BLaER1 treated with 17β-estradiol and CSF1 and Interleukin-3, amounts not matched to agents 10 nM and 100 nM (cell line): ENCODE measurements at regions not wholly inside any gene's neighbourhood (a gene's known extent, or its start where the extent isn't known, plus 50 kb on each side); places are given as distances from the start of the nearest gene placed in this dataset.

Experiments
- H3K27ac ChIP-seq, 11 experiments: shearing (Covaris generic); formaldehyde crosslinking; 2 replicates each; pipeline ENCODE4 v1.8.1; 2022
- H3K27me3 ChIP-seq, 11 experiments: shearing (Covaris generic); formaldehyde crosslinking; 2 replicates each; pipeline ENCODE4 v1.8.1; 2022
- H3K36me3 ChIP-seq, 11 experiments: shearing (Covaris generic); formaldehyde crosslinking; 2 replicates each; pipeline ENCODE4 v1.8.1; 2022
- H3K4me1 ChIP-seq, 10 experiments: shearing (Covaris generic); formaldehyde crosslinking; 2 replicates each; pipeline ENCODE4 v1.8.1; 2022
- H3K4me2 ChIP-seq, 11 experiments: shearing (Covaris generic); formaldehyde crosslinking; 2 replicates each; pipeline ENCODE4 v1.8.1; 2022
- H3K4me3 ChIP-seq, 10 experiments: shearing (Covaris generic); formaldehyde crosslinking; 2 replicates each; pipeline ENCODE4 v1.8.1; 2022
- H3K9ac ChIP-seq, 11 experiments: shearing (Covaris generic); formaldehyde crosslinking; 2 replicates each; pipeline ENCODE4 v1.8.1; 2022
- H3K9me3 ChIP-seq, 11 experiments: shearing (Covaris generic); formaldehyde crosslinking; replicated peaks in 1 of 11; 2 replicates each; pipeline ENCODE4 v1.8.1; 2022
- H4K20me1 ChIP-seq, 11 experiments: shearing (Covaris generic); formaldehyde crosslinking; 2 replicates each; pipeline ENCODE4 v1.8.1; 2022
- Cebpa-rat ChIP-seq, 11 experiments: shearing (Covaris generic); IDR thresholded peaks; 2 replicates each; pipeline ENCODE4 v1.8.1; 2022

GRCh38 chr11:134481135-134481534, 69.1 kb upstream of the B3GAT1 start:
- TF ChIP-seq Cebpa-rat (IDR thresholded peaks at IDR 0.05): no peak
- no peak overlapping the region for H3K4me3 ChIP-seq
- peaks cover 0 to 21% (median 0%) of the 10 kb centered on the region in 11 experiments; a peak in 5 of 22 replicates for H4K20me1 ChIP-seq
- no peaks in the 10 kb centered on the region for H3K36me3 ChIP-seq
- H3K27ac ChIP-seq: no peak overlapping the region
- H3K27me3 ChIP-seq: peaks cover 0 to 8% (median 0%) of the 10 kb centered on the region in 11 experiments; a peak in 3 of 22 replicates
- H3K4me2 ChIP-seq: no peak overlapping the region
- H3K4me1 ChIP-seq: peaks cover 0 to 6% (median 0%) of the 10 kb centered on the region in 10 experiments; a peak in 1 of 20 replicates
- no peaks in the 10 kb centered on the region for H3K9me3 ChIP-seq
- H3K9ac ChIP-seq: no peak overlapping the region

DNA sequence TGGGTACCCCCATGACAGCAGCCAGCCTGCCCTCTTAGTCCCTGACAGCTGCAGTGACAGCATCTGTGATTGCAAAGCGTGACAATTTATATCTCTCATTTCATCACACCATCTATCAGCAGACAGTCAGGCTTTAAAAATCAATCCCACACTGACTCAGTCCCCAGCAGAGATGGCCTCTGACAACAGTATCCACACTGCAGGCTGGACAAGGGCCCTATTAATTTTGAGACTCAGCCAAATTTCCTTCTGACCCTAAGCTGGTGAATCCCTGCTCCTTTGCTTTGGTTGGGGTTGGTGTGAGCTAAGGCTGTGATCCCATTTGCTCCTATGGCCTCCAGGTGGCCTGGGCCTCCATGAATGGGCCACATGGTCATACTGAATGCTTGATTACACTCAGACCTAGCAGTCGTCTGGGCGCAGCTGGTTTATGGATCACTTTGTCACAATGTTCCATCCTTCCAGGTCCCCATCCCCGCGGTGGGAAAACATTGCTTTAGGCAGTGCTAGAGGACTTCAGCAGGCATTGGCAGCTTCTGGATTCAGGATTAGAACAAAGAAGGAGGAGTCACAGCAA, 68.2 kb upstream of the B3GAT1 start:
- H3K4me2 ChIP-seq: no peak overlapping the region
- H3K4me1 ChIP-seq: peaks cover 0 to 6% (median 0%) of the 10 kb centered on the region in 10 experiments; a peak in 2 of 20 replicates
- no peak for TF ChIP-seq Cebpa-rat (IDR thresholded peaks at IDR 0.05)
- H4K20me1 ChIP-seq: peaks cover 0 to 29% (median 0%) of the 10 kb centered on the region in 11 experiments; a peak in 5 of 22 replicates
- no peaks in the 10 kb centered on the region for H3K9me3 ChIP-seq
- no peaks in the 10 kb centered on the region for H3K36me3 ChIP-seq
- no peak overlapping the region for H3K9ac ChIP-seq
- no peak overlapping the region for H3K27ac ChIP-seq
- H3K4me3 ChIP-seq: no peak overlapping the region
- H3K27me3 ChIP-seq: peaks cover 0 to 8% (median 0%) of the 10 kb centered on the region in 11 experiments; a peak in 3 of 22 replicates

GRCh38 chr11:134479206-134480135, 67.4 kb upstream of the B3GAT1 start:
- H3K27me3 ChIP-seq: peaks cover 0 to 8% (median 0%) of the 10 kb centered on the region in 11 experiments; a peak in 3 of 22 replicates
- no peaks in the 10 kb centered on the region for H3K36me3 ChIP-seq
- peak overlapping the region in 1 of 11 experiments; percentile 2; a peak in 1 of 22 replicates for H3K4me2 ChIP-seq
- H3K27ac ChIP-seq: no peak overlapping the region
- peaks cover 0 to 34% (median 0%) of the 10 kb centered on the region in 11 experiments; a peak in 5 of 22 replicates for H4K20me1 ChIP-seq
- no peaks in the 10 kb centered on the region for H3K9me3 ChIP-seq
- H3K4me1 ChIP-seq: peaks cover 0 to 12% (median 0%) of the 10 kb centered on the region in 10 experiments; a peak in 2 of 20 replicates
- TF ChIP-seq Cebpa-rat (IDR thresholded peaks at IDR 0.05): no peak
- H3K9ac ChIP-seq: no peak overlapping the region
- H3K4me3 ChIP-seq: no peak overlapping the region

DNA sequence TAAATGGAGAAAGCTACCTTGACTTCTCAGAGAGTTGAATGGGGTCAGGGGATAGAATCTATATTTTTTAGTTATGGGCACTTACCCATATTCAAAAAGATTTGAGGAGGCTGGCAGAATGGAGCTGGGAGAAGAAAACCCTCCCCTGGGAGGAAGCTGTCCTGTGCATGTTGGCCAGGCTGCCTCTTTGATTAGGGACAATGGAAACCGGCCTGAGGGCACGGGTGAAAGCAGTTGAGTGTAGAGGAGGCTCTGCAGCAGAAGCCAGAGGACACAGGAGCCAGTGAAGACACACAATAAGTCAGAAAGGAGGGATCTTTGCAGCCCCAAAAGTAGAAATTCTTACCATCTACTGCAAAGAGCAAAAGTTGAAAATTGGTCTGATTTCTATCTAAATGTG, 66.6 kb upstream of the B3GAT1 start:
- H4K20me1 ChIP-seq: peaks cover 0 to 42% (median 0%) of the 10 kb centered on the region in 11 experiments; a peak in 5 of 22 replicates
- H3K27me3 ChIP-seq: peaks cover 0 to 8% (median 0%) of the 10 kb centered on the region in 11 experiments; a peak in 3 of 22 replicates
- TF ChIP-seq Cebpa-rat (IDR thresholded peaks at IDR 0.05): no peak
- H3K4me1 ChIP-seq: peaks cover 0 to 12% (median 0%) of the 10 kb centered on the region in 10 experiments; a peak in 2 of 20 replicates
- H3K4me3 ChIP-seq: no peak overlapping the region
- no peaks in the 10 kb centered on the region for H3K9me3 ChIP-seq
- no peak overlapping the region for H3K27ac ChIP-seq
- no peak overlapping the region for H3K4me2 ChIP-seq
- H3K36me3 ChIP-seq: no peaks in the 10 kb centered on the region
- no peak overlapping the region for H3K9ac ChIP-seq

- Histone ChIP-seq H3K27me3 (peaks cover 0 to 8% (median 0%) of the 10 kb centered on the region in 11 experiments; a peak in 3 of 22 replicates), H3K9ac (no peak overlapping the region), H3K4me2 (no peak overlapping the region), H3K4me3 (no peak overlapping the region), H3K36me3 (no peaks in the 10 kb centered on the region), H3K27ac (no peak overlapping the region), H3K9me3 (no peaks in the 10 kb centered on the region), H4K20me1 (peaks cover 0 to 46% (median 0%) of the 10 kb centered on the region in 11 experiments; a peak in 5 of 22 replicates), H3K4me1 (peaks cover 0 to 13% (median 1%) of the 10 kb centered on the region in 10 experiments; a peak in 6 of 20 replicates)
- TF ChIP-seq Cebpa-rat (IDR thresholded peaks at IDR 0.05): no peak
Observed at GRCh38 chr11:134478176-134478575, 66.1 kb upstream of the B3GAT1 start.

DNA sequence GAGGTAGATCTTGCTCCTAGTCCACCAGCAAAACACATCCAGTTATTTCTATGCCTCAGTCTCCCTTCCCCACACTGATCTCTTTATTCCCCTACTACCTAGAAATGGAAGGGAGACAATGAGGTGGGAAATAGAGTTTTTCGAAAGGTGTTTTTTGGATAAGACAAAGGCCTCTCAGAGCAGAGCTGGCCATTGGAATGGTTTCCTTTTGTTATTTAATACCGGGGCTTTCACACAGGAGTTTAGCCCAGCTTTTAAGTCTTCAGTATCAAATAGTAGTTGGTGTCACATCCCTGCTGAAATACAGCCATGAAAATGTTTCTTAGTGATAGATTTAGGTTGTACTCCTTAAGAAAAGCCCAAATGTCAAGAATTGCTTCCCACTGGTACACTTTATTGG, 65.4 kb upstream of the B3GAT1 start:
- Histone ChIP-seq H3K4me2 (no peak overlapping the region), H3K9me3 (no peaks in the 10 kb centered on the region), H3K9ac (no peak overlapping the region), H3K4me3 (no peak overlapping the region), H3K4me1 (peaks cover 0 to 20% (median 8%) of the 10 kb centered on the region in 10 experiments; a peak in 13 of 20 replicates), H3K36me3 (no peaks in the 10 kb centered on the region), H3K27ac (no peak overlapping the region), H4K20me1 (peaks cover 0 to 51% (median 0%) of the 10 kb centered on the region in 11 experiments; a peak in 5 of 22 replicates), H3K27me3 (peaks cover 0 to 8% (median 0%) of the 10 kb centered on the region in 11 experiments; a peak in 3 of 22 replicates)
- no peak for TF ChIP-seq Cebpa-rat (IDR thresholded peaks at IDR 0.05)

GRCh38 chr11:134476435-134477021, 64.5 kb upstream of the B3GAT1 start:
- no peak for TF ChIP-seq Cebpa-rat (IDR thresholded peaks at IDR 0.05)
- Histone ChIP-seq H3K4me3 (no peak overlapping the region), H3K36me3 (no peaks in the 10 kb centered on the region), H3K4me2 (no peak overlapping the region), H3K27me3 (peaks cover 0 to 8% (median 4%) of the 10 kb centered on the region in 11 experiments; a peak in 4 of 22 replicates), H3K4me1 (peaks cover 4 to 30% (median 17%) of the 10 kb centered on the region in 10 experiments; a peak in 19 of 20 replicates), H3K9me3 (no peaks in the 10 kb centered on the region), H3K27ac (no peak overlapping the region), H3K9ac (no peak overlapping the region), H4K20me1 (peaks cover 0 to 44% (median 0%) of the 10 kb centered on the region in 11 experiments; a peak in 5 of 22 replicates)

DNA sequence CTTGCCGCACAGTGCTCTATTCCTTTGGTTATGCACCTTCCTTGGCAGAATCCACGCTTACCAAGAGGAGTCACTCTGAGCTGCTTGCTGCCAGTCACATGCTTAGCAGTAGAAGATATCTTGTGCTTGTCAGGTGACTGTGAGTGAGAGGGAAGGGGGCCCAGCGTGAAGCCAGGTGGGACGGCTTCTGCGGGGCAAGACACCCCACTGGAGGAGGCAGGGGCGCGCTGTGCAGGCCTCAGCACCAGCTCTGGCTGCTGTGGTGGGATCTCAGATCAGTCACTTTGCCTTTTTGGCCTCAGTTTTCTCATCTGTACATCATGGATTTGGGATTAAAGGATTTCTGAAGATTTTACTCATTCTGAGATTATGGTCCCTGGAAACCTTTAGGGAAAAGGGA, 63.9 kb upstream of the B3GAT1 start:
- Histone ChIP-seq H4K20me1 (peaks cover 0 to 38% (median 0%) of the 10 kb centered on the region in 11 experiments; a peak in 5 of 22 replicates), H3K4me1 (peaks cover 9 to 35% (median 23%) of the 10 kb centered on the region in 10 experiments; a peak in 19 of 20 replicates), H3K36me3 (no peaks in the 10 kb centered on the region), H3K9me3 (no peaks in the 10 kb centered on the region), H3K4me2 (no peak overlapping the region), H3K27ac (no peak overlapping the region), H3K9ac (no peak overlapping the region), H3K27me3 (peaks cover 0 to 10% (median 5%) of the 10 kb centered on the region in 11 experiments; a peak in 8 of 22 replicates), H3K4me3 (no peak overlapping the region)
- TF ChIP-seq Cebpa-rat (IDR thresholded peaks at IDR 0.05): no peak
